NT2/D1 (cell line): ENCODE measurements at regions not wholly inside any gene's neighbourhood (a gene's known extent, or its start where the extent isn't known, plus 50 kb on each side); places are given as distances from the start of the nearest gene placed in this dataset.

ENCODE experiments used
- SUZ12 ChIP-seq: IDR thresholded peaks from 2 replicates; pipeline ENCODE4 v1.6.1; 2011; ENCODE audit not compliant: insufficient read length, insufficient read depth; ENCODE audit errors: extremely low read depth
- YY1 ChIP-seq: IDR thresholded peaks from 2 replicates; pipeline ENCODE4 v1.6.1; 2011; ENCODE audit not compliant: insufficient read length, insufficient read depth
- ZNF274 ChIP-seq: IDR thresholded peaks from 2 replicates; pipeline ENCODE4 v1.6.1; 2011; ENCODE audit warnings: mild to moderate bottlenecking, low read depth, low read length

- TF ChIP-seq ZNF274 (no peak), YY1 (no peak), SUZ12 (no peak)
Observed at GRCh38 chr5:60148366-60148765, 254.8 kb upstream of the PDE4D start.
